ENCODE measurements at regions not wholly inside any gene's neighbourhood (a gene's known extent, or its start where the extent isn't known, plus 50 kb on each side); places are given as distances from the start of the nearest gene placed in this dataset.

DNA sequence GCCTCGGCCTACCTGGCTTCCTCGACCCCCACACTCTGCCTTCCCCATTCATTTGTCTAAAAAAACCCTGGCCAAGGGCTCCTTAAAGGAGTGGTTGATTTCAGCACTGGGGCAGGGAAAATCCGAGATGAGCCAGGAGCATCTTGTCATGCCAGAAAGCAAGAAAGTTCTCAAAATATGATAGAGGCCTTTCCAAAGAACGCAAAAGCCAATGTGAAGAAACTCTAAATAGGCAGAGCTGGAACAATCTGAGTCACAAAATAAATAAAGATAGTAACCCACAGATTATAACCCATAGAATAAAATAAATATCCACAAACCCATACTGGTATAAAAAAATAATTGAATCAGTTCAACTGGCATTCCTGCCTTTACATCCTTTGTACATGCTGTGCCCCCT lies 192.3 kb upstream of the SALL1 start:
- no peak overlapping the region for H3K4me3 ChIP-seq (replicated peaks; ENCODE audit: low read depth, low read length)
- no peak for DNase-seq (ENCODE audit: extremely low read depth, low read depth)
- TF ChIP-seq, protein P1, sequence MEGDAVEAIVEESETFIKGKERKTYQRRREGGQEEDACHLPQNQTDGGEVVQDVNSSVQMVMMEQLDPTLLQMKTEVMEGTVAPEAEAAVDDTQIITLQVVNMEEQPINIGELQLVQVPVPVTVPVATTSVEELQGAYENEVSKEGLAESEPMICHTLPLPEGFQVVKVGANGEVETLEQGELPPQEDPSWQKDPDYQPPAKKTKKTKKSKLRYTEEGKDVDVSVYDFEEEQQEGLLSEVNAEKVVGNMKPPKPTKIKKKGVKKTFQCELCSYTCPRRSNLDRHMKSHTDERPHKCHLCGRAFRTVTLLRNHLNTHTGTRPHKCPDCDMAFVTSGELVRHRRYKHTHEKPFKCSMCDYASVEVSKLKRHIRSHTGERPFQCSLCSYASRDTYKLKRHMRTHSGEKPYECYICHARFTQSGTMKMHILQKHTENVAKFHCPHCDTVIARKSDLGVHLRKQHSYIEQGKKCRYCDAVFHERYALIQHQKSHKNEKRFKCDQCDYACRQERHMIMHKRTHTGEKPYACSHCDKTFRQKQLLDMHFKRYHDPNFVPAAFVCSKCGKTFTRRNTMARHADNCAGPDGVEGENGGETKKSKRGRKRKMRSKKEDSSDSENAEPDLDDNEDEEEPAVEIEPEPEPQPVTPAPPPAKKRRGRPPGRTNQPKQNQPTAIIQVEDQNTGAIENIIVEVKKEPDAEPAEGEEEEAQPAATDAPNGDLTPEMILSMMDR (IDR thresholded peaks at IDR 0.05; ENCODE audit: low read depth, low read length, missing control alignments) = no peak

DNA sequence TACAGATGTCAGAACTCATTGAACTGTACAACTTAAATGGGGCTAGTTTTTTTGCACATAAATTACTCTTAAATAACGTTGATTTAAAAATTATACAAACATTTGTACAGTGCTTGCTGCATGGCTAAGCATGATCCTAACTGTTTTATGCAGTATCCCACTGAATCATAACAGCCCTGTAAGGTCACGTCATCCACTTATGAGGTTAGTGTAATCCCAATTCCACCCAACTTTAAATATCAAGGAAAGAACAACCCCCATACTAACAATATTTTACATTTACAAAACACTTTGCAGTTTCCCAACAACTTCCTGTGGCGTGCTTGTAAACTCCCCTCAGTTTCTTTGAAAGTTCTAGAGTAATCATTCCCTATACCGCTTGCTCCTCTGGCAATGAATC lies 190.1 kb upstream of the SALL1 start:
- DNase-seq (ENCODE audit: extremely low read depth, low read depth) = no peak
- TF ChIP-seq, protein P1 (IDR thresholded peaks at IDR 0.05; ENCODE audit: low read depth, low read length, missing control alignments) = no peak
- no peak overlapping the region for H3K4me3 ChIP-seq (replicated peaks; ENCODE audit: low read depth, low read length)

DNA sequence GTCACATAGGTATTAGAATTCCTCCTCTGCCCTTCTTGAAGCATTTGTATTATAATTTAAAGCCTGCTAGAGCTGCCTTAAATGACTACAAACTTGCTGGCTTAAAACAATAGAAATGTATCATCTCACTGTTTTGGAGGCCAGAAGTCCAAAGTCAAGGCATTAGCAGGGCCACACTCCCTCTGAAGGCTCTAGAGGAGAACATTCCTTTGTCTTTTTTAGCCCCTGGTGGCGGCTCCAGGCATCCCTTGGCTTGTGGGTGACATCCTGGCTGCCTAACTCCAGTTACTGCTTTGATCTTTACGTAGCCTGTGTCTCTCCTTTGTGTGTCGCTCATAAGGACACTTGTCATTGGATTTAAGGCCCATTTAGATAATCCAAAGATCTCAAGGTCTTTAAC lies 186.6 kb upstream of the SALL1 start:
- H3K4me3 ChIP-seq (replicated peaks; ENCODE audit: low read depth, low read length) = no peak overlapping the region
- TF ChIP-seq, protein P1 (IDR thresholded peaks at IDR 0.05; ENCODE audit: low read depth, low read length, missing control alignments) = peak; percentile 33
- no peak for DNase-seq (ENCODE audit: extremely low read depth, low read depth)

DNA sequence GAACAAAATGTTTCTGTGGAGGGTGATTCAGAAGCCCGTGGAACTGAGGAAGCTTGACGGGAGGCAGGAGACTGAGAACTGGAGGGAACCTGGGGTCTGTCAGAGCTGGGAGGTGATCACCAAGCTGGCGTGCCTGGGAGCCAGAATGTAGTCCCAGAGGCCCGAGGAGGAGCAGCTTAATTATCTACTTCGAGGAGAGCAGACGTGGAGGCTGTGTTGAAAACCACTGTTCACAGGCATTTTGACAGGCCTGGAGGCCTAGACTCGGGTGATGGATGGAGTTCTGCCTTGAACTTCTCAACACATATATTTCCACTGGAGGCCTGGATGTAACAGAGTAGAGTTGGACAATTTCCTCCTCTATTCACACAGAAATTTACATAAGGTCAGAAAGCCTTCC lies 177.7 kb upstream of the SALL1 start:
- DNase-seq (ENCODE audit: extremely low read depth, low read depth) = no peak
- H3K4me3 ChIP-seq (replicated peaks; ENCODE audit: low read depth, low read length) = no peak overlapping the region

DNA sequence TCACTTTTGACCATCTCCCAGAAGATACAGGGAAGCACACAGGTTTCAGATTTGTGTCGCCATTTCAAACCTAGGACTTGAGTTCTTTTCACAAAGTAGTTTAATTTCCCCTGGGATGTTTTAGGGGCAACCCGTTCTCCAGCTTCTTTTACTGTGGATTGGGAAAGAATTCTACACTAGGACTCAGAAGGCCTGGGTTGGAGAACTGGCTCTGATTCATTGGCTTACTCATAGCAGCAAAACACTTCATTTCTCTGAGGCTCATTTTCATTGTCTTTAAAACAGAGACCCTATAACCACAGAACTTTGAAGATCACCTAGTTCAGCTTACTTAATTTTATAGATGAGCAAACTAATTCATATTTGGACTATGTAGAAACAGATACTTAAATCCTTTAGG lies 175.9 kb upstream of the SALL1 start:
- TF ChIP-seq, protein P1 (IDR thresholded peaks at IDR 0.05; ENCODE audit: low read depth, low read length, missing control alignments) = no peak
- DNase-seq (ENCODE audit: extremely low read depth, low read depth) = peak; percentile 33

More for the DNA sequence above, 177.7 kb upstream of the SALL1 start:
- TF ChIP-seq, protein P1 (IDR thresholded peaks at IDR 0.05; ENCODE audit: low read depth, low read length, missing control alignments) = no peak

DNA sequence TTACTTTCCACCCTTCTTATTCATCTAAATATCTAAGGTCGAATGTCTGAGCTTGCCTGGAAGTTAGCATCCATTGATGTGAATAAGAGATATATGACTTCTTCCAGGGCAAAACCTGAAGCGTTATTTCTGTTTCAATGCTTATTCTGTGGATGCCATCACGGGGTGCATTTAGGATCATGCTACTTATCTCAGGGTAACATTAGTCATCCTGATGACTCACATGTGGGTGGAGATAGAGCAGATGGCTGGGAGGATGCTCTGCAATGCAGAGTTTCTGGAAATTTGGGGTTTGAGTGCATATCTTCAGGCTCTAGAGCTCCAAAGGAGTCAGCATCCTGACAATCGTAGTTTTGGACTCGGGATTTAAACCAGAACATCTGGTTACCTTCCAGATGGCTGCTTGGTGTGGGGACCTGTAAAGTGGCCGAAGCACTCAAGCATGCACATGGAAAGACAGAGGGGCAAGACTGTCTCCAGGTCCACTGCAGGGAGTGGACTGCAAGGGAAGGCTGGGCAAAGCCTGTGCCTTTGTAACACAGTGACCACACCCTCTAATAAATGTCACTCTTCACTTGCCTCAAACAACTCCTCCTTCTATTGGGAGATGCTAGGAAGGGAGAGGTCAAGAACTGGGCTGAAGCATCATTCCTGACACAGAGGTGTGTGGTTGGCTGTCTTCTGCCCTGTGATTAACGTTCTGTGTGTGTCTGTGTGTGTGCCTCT lies 175.2 kb upstream of the SALL1 start:
- TF ChIP-seq, protein P1 (IDR thresholded peaks at IDR 0.05; ENCODE audit: low read depth, low read length, missing control alignments) = no peak
- peak; percentile 93 for DNase-seq (ENCODE audit: extremely low read depth, low read depth)
- H3K4me3 ChIP-seq (replicated peaks; ENCODE audit: low read depth, low read length) = peak overlapping the region; percentile 4; the same call in 1 of the 2 replicates

More for the DNA sequence above, 175.9 kb upstream of the SALL1 start:
- H3K4me3 ChIP-seq (replicated peaks; ENCODE audit: low read depth, low read length) = 0 out of 2 replicates have a peak overlapping the region, but pooled peaks have one; percentile 3

Measured in HFF-Myc (cell line).